NB4 (cell line): ENCODE measurements at regions not wholly inside any gene's neighbourhood (a gene's known extent, or its start where the extent isn't known, plus 50 kb on each side); places are given as distances from the start of the nearest gene placed in this dataset.

Experiments used
- CTCF ChIP-seq: IDR thresholded peaks from one replicate; pipeline ENCODE4 v1.5.1; 2012; ENCODE audit warnings: low read depth, low read length
- TF ChIP-seq, protein P1 (sequence below): IDR thresholded peaks from 2 replicates; pipeline ENCODE4 v1.6.1; 2011; ENCODE audit warnings: low read depth, low read length

DNA sequence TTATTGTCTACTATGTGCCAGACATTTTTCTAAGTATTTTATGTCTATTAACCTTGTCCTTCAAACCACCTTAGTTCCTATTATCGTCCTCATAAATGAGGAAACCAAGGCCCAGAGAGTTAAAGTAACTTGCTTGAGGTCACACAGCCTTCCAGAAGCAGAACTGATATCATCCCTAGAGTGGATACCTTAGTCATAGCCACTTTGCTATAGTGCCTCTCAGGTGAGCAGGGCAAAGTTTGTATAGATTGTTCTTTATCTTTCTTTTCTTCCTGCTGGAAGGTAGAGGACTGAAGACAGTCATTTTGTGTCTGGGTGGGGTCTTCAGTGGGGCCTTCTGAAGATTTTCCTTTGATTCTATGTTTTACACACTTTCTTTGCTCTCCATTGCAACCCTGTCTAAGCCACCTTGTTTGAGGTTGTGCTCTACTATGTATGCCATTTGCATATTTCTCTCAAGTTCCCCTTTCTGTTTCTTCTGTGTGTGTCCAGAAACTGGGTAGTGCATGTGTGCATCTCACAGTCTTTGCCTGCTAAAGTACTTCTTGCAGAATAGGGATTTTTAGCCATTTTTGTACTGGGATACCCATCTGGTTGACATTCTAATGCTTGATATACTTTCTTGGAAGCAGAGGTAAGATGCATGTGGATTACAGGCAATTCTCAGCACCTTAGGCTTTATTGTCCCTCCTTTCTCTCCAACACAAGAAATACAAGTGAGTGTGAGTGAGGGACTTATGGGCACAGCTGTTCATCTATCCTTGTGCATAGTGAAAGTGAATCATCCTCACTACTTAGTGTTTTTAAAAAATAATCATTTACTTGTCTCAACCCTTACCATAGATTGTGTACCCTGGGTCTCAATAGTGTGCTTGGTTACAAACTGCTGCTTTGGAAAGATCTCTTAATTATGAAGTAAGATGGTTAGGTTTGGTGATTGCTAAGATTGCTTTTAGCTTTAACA, 207.6 kb upstream of the HMCN1 start:
- TF ChIP-seq CTCF, result no peak
- TF ChIP-seq, protein P1, sequence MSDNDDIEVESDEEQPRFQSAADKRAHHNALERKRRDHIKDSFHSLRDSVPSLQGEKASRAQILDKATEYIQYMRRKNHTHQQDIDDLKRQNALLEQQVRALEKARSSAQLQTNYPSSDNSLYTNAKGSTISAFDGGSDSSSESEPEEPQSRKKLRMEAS, result no peak
